Endothelial cell of umbilical vein (primary cell): ENCODE measurements at regions not wholly inside any gene's neighbourhood (a gene's known extent, or its start where the extent isn't known, plus 50 kb on each side); places are given as distances from the start of the nearest gene placed in this dataset.
"Not testable (repeated sequence)": the region's sequence is repeated elsewhere in the genome, so short reads cannot be mapped to it uniquely, and the experiment has no call there.

ENCODE experiments used
- BruUV-seq: library from RNA; stranded (reverse); fragments of 400-500 nt; replicated peaks from 2 replicates; lab custom pipeline; 2021; lab: Mats Ljungman, UMichigan
- CTCF ChIA-PET: fragments of 300-600, 350-600 bp; sonication (Branson Sonifier 250); formaldehyde crosslinking; loops from one replicate; lab custom pipeline; 2021; ENCODE audit warnings: antibody characterized with exemption, inconsistent platforms; lab: Charles Lee
- POLR2A ChIA-PET: fragments of 300-600, 350-600 bp; sonication (Branson Sonifier 250); formaldehyde crosslinking; loops from one replicate; lab custom pipeline; 2021; ENCODE audit warnings: antibody characterized with exemption, inconsistent platforms; lab: Charles Lee
- DNase-seq: peaks from one replicate; pipeline ENCODE4 v3.0.0-alpha.2; 2011; ENCODE audit warnings: low read depth, low spot score
- FAIRE-seq: peaks from 2 replicates; lab custom pipeline; 2011; peaks lifted over from hg19 to GRCh38; lab: Jason Lieb, UNC
- H2AFZ ChIP-seq: 2 replicates; pipeline ENCODE4 v1.6.0; 2012; ENCODE audit warnings: low read depth, low read length, control low read depth, inconsistent platforms
- H3K27ac ChIP-seq: 2 replicates; pipeline ENCODE4 v1.5.1; 2011; ENCODE audit warnings: low read depth, mild to moderate bottlenecking, control low read depth, low read length, moderate library complexity; ENCODE audit not compliant: insufficient read depth
- H3K27me3 ChIP-seq, 2 experiments: 2 replicates each; pipeline versions ENCODE4 v1.6.0 to v1.6.1; 2011; ENCODE audit warnings: low read length in 2 of 2, mixed read lengths in 1 of 2; ENCODE audit not compliant: control insufficient read depth in 2 of 2, insufficient read depth in 2 of 2
- H3K36me3 ChIP-seq, 2 experiments: 2 replicates in 1 of 2; 3 replicates in 1 of 2; pipeline ENCODE4 v1.5.1; 2011; ENCODE audit warnings: low read length in 2 of 2, mild to moderate bottlenecking in 1 of 2, moderate library complexity in 1 of 2; ENCODE audit not compliant: control insufficient read depth in 2 of 2, insufficient read depth in 2 of 2; ENCODE audit errors: extremely low read depth in 1 of 2
- H3K4me1 ChIP-seq: 3 replicates; pipeline ENCODE4 v1.5.1; 2011; ENCODE audit warnings: mild to moderate bottlenecking, low read length; ENCODE audit not compliant: control insufficient read depth, insufficient read depth; ENCODE audit errors: extremely low read depth
- H3K4me2 ChIP-seq: 2 replicates; pipeline ENCODE4 v1.6.1; 2011; ENCODE audit warnings: low read length, control low read depth, mixed read lengths; ENCODE audit not compliant: insufficient read depth
- H3K4me3 ChIP-seq, 3 experiments: fragments of 200-600 bp in 1 of 3; sonication (generic), shearing (Covaris generic) in 1 of 3; replicated peaks in 1 of 3; 2 replicates each; pipeline ENCODE4 v1.5.1; 2011 to 2016; ENCODE audit warnings: control low read depth in 3 of 3, low read length in 3 of 3, mild to moderate bottlenecking in 2 of 3, inconsistent platforms in 1 of 3, low read depth in 1 of 3, moderate library complexity in 1 of 3; ENCODE audit not compliant: insufficient read depth in 1 of 3
- H3K79me2 ChIP-seq: 2 replicates; pipeline ENCODE4 v1.6.0; 2012; ENCODE audit warnings: low read length, inconsistent platforms; ENCODE audit not compliant: control insufficient read depth, insufficient read depth
- H3K9ac ChIP-seq: replicated peaks from 2 replicates; pipeline ENCODE3; 2011; ENCODE audit warnings: low read length, control low read depth; ENCODE audit not compliant: insufficient read depth; ENCODE audit errors: extremely low read depth
- H3K9me1 ChIP-seq: replicated peaks from 3 replicates; pipeline ENCODE4 v1.6.0; 2011; ENCODE audit warnings: mild to moderate bottlenecking, low read length; ENCODE audit not compliant: control insufficient read depth, insufficient read depth; ENCODE audit errors: extremely low read depth
- H3K9me3 ChIP-seq: replicated peaks from 2 replicates; pipeline ENCODE4 v1.5.1; 2012; ENCODE audit warnings: low read length, inconsistent platforms; ENCODE audit not compliant: control insufficient read depth, insufficient read depth
- H4K20me1 ChIP-seq: replicated peaks from 2 replicates; pipeline ENCODE3; 2011; ENCODE audit warnings: mild to moderate bottlenecking, low read length; ENCODE audit not compliant: control insufficient read depth, insufficient read depth; ENCODE audit errors: extremely low read depth
- dilution Hi-C: fragments of 300-500 bp; cut with MboI; formaldehyde crosslinking; loops from one replicate; pipeline ENCODE4 v1.15.0; 2019; ENCODE audit warnings: low sequenced_read_pairs; ENCODE audit not compliant: extremely low pct_ligation_motif_present
- intact Hi-C: fragments of 100-400 bp; cut with micrococcal nuclease; formaldehyde crosslinking; loops from one replicate; pipeline ENCODE4 v1.10.0; 2022

DNA sequence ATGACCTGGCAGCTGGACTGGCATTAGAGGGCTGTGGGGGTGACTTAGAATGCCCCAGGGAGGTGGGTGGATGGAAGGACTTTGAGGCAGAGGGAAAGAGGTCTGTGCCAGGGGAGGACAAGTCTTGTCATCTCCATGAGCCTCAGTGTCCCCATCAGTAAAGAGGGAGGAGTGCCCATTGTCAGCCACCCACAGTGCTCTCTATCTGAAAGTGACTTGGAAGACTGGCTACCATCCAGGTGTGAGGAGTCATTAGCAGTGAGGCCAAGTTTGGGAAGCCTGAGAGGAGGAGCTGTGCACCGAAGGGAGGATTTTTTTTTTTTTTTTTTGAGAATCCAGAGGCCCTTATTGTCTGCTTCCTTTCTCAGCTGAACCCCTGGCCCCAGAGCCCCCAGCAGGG, 136.3 kb upstream of the AKAP13 start:
- CTCF ChIA-PET, dilution Hi-C loops, BruUV-seq, DNase-seq, H3K4me3 ChIP-seq, H3K9ac ChIP-seq, H3K9me1 ChIP-seq, H3K27me3 ChIP-seq, H3K36me3 ChIP-seq, H3K4me2 ChIP-seq, H3K79me2 ChIP-seq, H4K20me1 ChIP-seq, POLR2A ChIA-PET, H2AFZ ChIP-seq, intact Hi-C loops, H3K4me1 ChIP-seq, FAIRE-seq, H3K27ac ChIP-seq, H3K9me3 ChIP-seq: not testable (repeated sequence)

DNA sequence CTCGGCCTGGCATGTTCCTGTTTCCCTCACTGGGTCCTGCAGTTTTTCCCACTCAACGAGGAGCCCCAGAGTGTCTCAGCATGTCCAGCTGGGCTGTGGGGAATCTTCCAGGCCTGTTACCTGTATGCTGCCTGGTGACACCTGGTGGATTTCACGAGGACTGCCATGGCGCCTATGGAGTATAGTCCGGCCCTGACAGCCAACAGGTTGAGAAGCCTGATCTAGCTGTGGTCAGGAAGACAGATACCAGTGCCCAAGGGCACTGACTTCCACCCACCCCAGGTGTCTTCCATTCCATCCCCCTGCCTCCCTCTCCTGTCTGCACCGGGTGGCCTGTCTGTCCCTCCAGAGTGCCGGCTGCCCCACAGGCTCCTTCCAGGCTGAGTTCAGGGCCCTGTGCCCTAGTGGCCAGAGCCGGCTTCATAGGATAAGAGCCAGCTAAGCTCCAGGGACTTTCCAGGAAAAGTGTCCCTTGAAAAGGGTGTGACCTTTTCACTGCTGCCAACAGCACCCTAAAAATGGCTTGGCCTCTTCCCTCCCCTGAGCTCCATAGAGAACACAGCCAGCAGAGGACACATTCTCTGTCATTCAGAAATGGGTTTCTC, 129.4 kb upstream of the AKAP13 start:
- DNase-seq, H3K4me3 ChIP-seq, CTCF ChIA-PET, BruUV-seq, dilution Hi-C loops, H3K4me1 ChIP-seq, H3K27ac ChIP-seq, H2AFZ ChIP-seq, FAIRE-seq, H3K9ac ChIP-seq, H3K27me3 ChIP-seq, H3K9me1 ChIP-seq, H3K36me3 ChIP-seq, H3K9me3 ChIP-seq, H3K4me2 ChIP-seq, H3K79me2 ChIP-seq, intact Hi-C loops, H4K20me1 ChIP-seq, POLR2A ChIA-PET: not testable (repeated sequence)

DNA sequence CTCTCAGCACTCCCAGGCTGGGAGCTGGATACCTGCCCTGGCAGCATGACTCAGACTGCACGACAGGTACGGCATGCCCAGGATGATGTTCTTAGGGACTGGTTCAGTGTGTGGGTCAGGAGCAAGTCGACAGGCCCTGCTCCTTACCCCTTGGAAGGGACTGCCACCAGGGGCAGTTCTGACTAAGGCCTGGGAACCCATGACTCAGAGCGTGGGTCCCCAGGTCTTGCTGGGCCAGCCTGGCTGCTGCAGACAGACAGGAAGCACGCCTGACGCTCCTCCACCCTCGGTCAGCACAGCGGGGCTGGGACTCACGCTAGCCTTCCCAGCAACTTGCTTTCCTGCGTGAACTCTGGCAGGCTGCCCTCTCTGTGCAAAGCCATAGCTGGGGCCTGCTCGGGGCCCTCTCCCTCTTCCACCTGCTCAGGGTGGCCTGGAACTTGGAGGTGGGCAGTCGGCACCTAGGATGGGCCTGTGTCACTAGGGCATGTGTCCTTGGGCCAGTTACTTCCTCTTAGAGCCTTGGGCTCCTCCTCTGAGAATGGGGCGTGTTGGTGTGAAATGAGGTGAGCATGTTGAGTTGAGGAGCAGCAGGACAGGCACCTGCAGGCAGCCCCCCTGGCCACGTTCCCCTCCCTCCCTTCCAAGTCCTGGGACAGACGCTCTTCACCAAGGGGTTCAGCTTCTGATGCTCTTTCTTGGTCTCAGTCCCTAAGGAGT, 127.0 kb upstream of the AKAP13 start:
- H3K27ac ChIP-seq, H3K27me3 ChIP-seq, H2AFZ ChIP-seq, H3K36me3 ChIP-seq, H3K4me2 ChIP-seq, CTCF ChIA-PET, intact Hi-C loops, H3K9ac ChIP-seq, H3K4me3 ChIP-seq, H4K20me1 ChIP-seq, H3K9me3 ChIP-seq, BruUV-seq, DNase-seq, FAIRE-seq, dilution Hi-C loops, H3K9me1 ChIP-seq, POLR2A ChIA-PET, H3K4me1 ChIP-seq, H3K79me2 ChIP-seq: not testable (repeated sequence)

GRCh38 chr15:85254961-85255360, 125.4 kb upstream of the AKAP13 start:
- intact Hi-C loops = not testable (repeated sequence)

More at GRCh38 chr15:85254961-85255360, 125.4 kb upstream of the AKAP13 start:
- POLR2A ChIA-PET, DNase-seq, H3K4me3 ChIP-seq, H3K79me2 ChIP-seq, H3K9me3 ChIP-seq, H3K4me2 ChIP-seq, H3K36me3 ChIP-seq, H3K27ac ChIP-seq, BruUV-seq, H3K9ac ChIP-seq, H3K9me1 ChIP-seq, H2AFZ ChIP-seq, CTCF ChIA-PET, H3K4me1 ChIP-seq, H3K27me3 ChIP-seq, H4K20me1 ChIP-seq, dilution Hi-C loops, FAIRE-seq: not testable (repeated sequence)
